Ovary (tissue), 3 donors: ENCODE measurements at regions not wholly inside any gene's neighbourhood (a gene's known extent, or its start where the extent isn't known, plus 50 kb on each side); places are given as distances from the start of the nearest gene placed in this dataset.

Experiments used
- CTCF ChIP-seq, 3 donors: fragments of 450-650 bp in 2 of 3; fragments of 200-600 bp in 1 of 3; IDR thresholded peaks; one replicate each; pipeline versions ENCODE4 v1.5.1 to v1.8.0; 2016 to 2022; ENCODE audit warnings: antibody characterized with exemption in 3 of 3, mild to moderate bottlenecking in 1 of 3
- EP300 ChIP-seq: sonication (generic); formaldehyde crosslinking; IDR thresholded peaks from one replicate; pipeline ENCODE4 v1.6.1; 2017; ENCODE audit warnings: antibody characterized with exemption
- POLR2A ChIP-seq: fragments of 450-650 bp; IDR thresholded peaks from one replicate; pipeline ENCODE4 v1.6.1; 2017; ENCODE audit warnings: antibody characterized with exemption, mild to moderate bottlenecking, moderate library complexity
- donor health status: DM: no; HTN: no; CAD: no.

GRCh38 chr15:95716708-95717107, 613.8 kb upstream of the NR2F2 start:
- no peak for TF ChIP-seq CTCF (IDR thresholded peaks at IDR 0.05)
- TF ChIP-seq POLR2A, result no peak
- TF ChIP-seq EP300, result no peak
